T-helper 17 cell (primary cell): ENCODE measurements at regions not wholly inside any gene's neighbourhood (a gene's known extent, or its start where the extent isn't known, plus 50 kb on each side); places are given as distances from the start of the nearest gene placed in this dataset.

Experiments
- ATAC-seq: fragments of 150-1000 bp; cut with Tn5 transposase; 2 replicates; pipeline ENCODE4 v1.10.0; 2021; ENCODE audit warnings: mild to moderate bottlenecking, moderate library complexity
- DNase-seq, 3 donors: peaks; one replicate each; pipeline versions ENCODE4 v3.0.0 to v3.0.0-alpha.2; 2020 to 2021
- H3K9me3 ChIP-seq: one replicate; pipeline ENCODE4 v1.7.0; 2013; ENCODE audit warnings: low read length, mild to moderate bottlenecking; ENCODE audit not compliant: control insufficient read depth, poor library complexity, severe bottlenecking
- H3K27ac Mint-ChIP-seq: one replicate; pipeline ENCODE4 v1.8.0; 2022; ENCODE audit warnings: mild to moderate bottlenecking, moderate library complexity, mixed read lengths
- H3K27me3 Mint-ChIP-seq: one replicate; pipeline ENCODE4 v1.8.0; 2022; ENCODE audit warnings: mixed read lengths
- H3K36me3 Mint-ChIP-seq: one replicate; pipeline ENCODE4 v1.8.0; 2022; ENCODE audit warnings: low read depth, mixed read lengths
- H3K4me1 Mint-ChIP-seq: one replicate; pipeline ENCODE4 v1.8.0; 2022; ENCODE audit warnings: mild to moderate bottlenecking, mixed read lengths
- H3K4me3 Mint-ChIP-seq: one replicate; pipeline ENCODE4 v1.8.0; 2022; ENCODE audit warnings: mild to moderate bottlenecking, moderate library complexity, mixed read lengths

DNA sequence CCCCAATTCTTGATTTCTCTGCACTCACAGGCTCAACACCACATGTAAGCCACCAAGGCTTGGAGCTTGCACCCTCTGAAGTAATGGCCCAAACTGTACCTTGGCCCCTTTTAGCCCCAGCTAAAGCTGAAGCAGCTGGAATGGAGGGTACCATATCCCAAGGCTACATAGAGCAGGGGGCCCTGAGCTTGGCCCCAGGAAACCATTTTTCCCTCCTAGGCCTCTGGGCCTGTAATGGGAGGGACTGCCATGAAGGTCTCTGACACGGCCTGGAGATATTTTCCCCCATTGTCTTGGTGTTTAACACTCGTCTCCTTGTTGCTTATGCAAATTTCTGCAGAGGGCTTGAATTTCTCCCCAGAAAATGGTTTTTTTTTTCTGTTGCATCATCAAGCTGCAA, 69.7 kb downstream of the SKA1 start:
- Mint-ChIP-seq H3K4me3 (no peak overlapping the region), H3K4me1 (no peaks in the 10 kb centered on the region), H3K27me3 (peaks cover 22% of the 10 kb centered on the region), H3K27ac (no peak overlapping the region), H3K36me3 (peaks cover 3% of the 10 kb centered on the region)
- ATAC-seq (no peak), DNase-seq (no peak)
- H3K9me3 ChIP-seq, result no peaks in the 10 kb centered on the region

DNA sequence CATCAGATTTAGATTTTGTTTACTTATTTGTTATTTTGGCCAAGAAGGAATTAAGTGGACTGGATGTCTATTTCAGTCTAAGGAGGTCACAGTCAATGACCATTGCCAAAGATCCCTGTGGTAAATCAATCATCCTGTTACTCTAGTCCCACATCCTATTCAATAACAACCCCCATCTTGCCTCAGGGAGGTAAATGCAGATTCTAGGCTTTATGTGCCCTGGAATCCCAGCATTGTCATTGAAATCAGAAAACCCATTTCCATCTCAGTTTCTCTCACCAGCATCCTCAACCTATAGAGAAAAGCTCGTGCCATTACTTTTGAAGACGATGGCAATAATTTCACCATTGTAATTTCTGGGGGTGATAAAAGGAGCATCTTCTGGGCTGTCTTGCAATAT, 71.8 kb downstream of the SKA1 start:
- Mint-ChIP-seq H3K27me3 (peaks cover 30% of the 10 kb centered on the region), H3K36me3 (peaks cover 3% of the 10 kb centered on the region), H3K4me1 (no peaks in the 10 kb centered on the region)

DNA sequence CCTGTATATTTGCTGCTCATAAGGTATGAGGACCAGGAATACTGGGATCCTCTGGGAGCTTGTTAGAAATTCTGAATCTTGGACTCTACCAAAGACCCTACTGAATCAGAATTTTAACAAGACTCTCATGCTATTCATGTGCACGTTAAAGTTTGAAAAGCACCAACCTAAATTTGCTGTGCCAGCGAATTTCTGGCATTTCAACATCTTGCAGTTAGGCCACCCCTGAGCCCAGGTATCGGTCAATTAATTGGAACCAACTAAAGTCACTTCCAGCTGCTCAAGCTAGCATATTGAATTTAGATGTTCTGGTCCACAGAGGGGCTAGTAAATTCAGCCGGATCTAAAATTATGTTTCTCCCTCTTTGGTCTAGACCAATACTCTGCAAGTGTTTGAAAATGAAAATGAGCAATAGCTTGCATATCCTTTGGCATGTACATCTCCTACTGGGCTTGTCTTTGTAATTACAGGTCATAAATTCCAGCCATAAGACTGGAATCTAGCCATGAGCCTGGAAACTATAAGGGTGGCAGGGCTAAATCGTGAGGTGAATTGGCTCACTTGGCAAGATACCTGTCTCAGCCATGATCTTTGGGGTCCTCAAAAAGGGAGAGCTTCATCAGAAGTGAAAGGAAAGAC, 72.4 kb downstream of the SKA1 start:
- Mint-ChIP-seq H3K4me3 (no peak overlapping the region), H3K27me3 (peaks cover 32% of the 10 kb centered on the region), H3K4me1 (no peaks in the 10 kb centered on the region), H3K27ac (no peak overlapping the region), H3K36me3 (peaks cover 3% of the 10 kb centered on the region)
- no peak for ATAC-seq
- DNase-seq, result no peak
- no peaks in the 10 kb centered on the region for H3K9me3 ChIP-seq

More for the DNA sequence above, 71.8 kb downstream of the SKA1 start:
- DNase-seq (no peak), ATAC-seq (no peak)
- Mint-ChIP-seq H3K4me3 (no peak overlapping the region), H3K27ac (no peak overlapping the region)
- H3K9me3 ChIP-seq, result no peaks in the 10 kb centered on the region

DNA sequence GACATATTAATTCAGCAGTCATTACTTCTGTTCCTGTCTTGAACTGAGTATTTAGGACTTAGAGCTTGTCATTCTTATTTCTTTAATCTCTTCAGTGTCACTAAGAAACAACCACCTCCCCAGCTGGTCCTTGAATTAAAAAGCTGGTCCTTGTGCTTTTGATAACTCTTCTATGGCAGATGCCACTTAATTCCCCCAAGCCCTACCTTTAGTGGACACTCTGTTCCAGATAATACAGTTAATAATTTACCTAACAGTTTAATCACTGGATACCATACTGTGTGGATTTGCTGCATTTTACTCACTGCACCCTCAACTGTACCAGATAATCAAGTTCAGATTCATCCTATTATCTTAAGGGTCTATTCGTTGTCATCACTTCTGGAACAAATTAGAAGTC, 73.1 kb downstream of the SKA1 start:
- DNase-seq, result no peak
- H3K27me3 Mint-ChIP-seq, result peaks cover 35% of the 10 kb centered on the region
- H3K36me3 Mint-ChIP-seq, result no peaks in the 10 kb centered on the region
- H3K4me3 Mint-ChIP-seq, result no peak overlapping the region
- H3K27ac Mint-ChIP-seq, result no peak overlapping the region
- H3K4me1 Mint-ChIP-seq, result no peaks in the 10 kb centered on the region
- no peak for ATAC-seq
- no peaks in the 10 kb centered on the region for H3K9me3 ChIP-seq

DNA sequence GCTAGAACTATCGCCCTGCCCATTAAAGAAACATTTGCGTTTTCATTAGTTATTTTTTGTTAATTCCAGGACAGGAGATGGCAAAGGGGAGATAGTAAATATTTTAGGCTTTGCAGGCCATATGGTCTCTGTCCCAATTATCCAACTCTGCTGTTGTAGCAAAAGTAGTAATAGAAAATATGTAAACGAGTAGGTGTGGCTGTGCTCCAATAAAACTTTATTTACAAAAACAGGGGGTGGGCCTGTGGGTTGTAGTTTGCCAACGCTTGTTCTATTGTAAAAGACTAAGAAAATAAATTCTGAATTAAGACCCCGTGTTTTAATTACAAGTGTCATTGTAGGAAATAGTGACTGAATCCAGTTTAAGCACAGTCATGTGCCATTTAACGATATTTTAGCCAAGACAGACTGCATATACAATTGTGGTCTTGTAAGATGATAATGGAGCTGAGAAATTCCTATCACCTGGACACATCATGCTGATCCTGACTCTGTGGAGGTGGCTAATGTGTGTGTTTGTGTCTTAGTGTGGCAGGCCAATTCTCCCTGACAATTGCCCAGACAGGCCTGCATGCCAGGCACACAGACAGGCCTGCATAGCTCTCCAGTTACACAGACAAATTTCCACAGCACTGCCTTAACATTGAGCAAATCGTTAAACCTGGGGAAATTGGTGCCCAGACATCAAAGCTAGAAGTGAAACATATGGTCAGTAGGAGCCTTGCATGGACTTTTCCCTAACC, 76.4 kb downstream of the SKA1 start:
- H3K4me3 Mint-ChIP-seq, result no peak overlapping the region
- H3K4me1 Mint-ChIP-seq, result no peaks in the 10 kb centered on the region
- H3K27ac Mint-ChIP-seq, result no peak overlapping the region
- ATAC-seq (no peak), DNase-seq (no peak)
- H3K9me3 ChIP-seq, result no peaks in the 10 kb centered on the region
- peaks cover 64% of the 10 kb centered on the region for H3K27me3 Mint-ChIP-seq
- H3K36me3 Mint-ChIP-seq, result no peaks in the 10 kb centered on the region

DNA sequence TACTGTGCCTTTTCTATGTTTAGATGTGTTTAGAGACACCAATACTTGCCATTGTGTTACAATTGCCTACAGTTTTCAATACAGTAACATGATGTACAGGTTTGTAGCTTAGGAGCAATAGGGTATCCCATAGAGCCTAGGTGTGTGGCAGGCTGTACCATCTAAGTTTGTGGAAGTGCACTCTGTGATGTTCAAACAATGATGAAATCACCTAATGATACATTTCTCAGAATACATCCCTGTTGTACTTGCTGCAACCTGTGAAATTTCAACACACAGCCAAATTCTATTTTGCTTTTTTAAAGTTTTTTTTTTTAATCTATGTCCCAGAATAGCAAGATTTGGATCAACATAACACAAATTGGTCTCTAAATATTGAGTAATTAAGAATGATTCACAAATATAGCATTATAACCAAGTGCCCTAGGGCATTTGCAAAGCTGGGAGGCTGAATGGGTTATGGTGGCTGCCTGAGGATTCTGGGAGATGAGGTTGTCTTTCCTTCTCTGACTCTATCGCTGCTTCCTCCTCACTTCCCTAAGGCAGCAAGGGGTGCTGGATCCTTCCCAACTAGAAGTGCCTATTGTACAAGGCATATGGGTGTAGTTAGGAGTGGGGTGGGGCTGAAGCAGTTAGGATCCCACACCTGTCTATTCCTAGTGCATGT, 78.3 kb downstream of the SKA1 start:
- no peak overlapping the region for H3K27ac Mint-ChIP-seq
- DNase-seq (no peak), ATAC-seq (no peak)
- H3K36me3 Mint-ChIP-seq, result no peaks in the 10 kb centered on the region
- no peak overlapping the region for H3K4me3 Mint-ChIP-seq
- peaks cover 61% of the 10 kb centered on the region for H3K27me3 Mint-ChIP-seq
- no peaks in the 10 kb centered on the region for H3K9me3 ChIP-seq
- no peaks in the 10 kb centered on the region for H3K4me1 Mint-ChIP-seq

DNA sequence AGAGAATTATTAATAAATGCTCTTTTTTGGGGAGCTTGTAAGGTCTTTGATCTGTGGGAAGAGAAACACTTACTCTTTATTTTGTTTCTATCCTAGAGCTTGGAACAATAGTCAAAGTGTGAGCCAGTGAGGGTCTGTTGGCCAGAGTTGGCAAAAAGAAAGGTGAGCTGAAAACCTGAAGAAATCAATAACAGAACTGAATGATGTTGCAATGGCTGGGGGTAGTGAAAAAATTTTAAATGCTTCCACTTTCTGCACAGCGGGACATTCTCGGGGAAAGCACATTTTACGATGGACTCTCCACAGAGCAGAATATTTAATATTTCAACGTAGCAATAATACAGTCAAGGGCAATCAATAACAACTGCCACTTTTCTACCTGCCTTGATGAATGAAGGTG, 78.9 kb downstream of the SKA1 start:
- Mint-ChIP-seq H3K4me3 (no peak overlapping the region), H3K36me3 (no peaks in the 10 kb centered on the region), H3K27me3 (peaks cover 56% of the 10 kb centered on the region), H3K4me1 (no peaks in the 10 kb centered on the region), H3K27ac (no peak overlapping the region)
- no peak for ATAC-seq
- H3K9me3 ChIP-seq, result no peaks in the 10 kb centered on the region
- no peak for DNase-seq

DNA sequence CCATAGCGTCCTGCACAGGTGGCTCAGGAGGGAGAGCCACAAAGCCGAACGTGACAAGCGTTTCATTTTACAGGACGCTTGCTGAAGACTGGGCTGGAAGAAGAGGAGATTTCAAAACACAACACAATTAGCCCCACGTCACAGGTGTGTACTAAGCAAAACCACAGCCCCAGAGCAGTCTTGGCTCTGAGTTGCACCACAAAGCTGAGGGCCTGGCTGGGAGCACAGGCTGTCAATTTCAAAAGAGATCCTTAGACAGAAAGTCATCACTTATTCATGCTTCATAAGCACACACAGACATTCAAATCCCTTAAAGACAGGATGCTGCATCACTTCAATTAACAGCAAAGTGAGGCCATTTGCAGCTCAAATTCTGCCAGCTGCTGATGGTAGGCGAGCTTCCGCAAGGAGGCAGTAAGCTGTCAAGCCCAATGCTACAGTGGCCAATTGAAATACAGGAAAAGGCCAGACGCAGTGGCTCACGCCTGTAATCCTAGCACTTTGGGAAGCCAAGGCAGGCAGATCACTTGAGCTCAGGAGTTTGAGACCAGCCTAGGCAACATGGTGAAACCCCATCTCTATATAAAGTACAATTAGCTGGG, 79.6 kb downstream of the SKA1 start:
- ATAC-seq (no peak), DNase-seq (no peak)
- Mint-ChIP-seq H3K27ac (no peak overlapping the region), H3K36me3 (no peaks in the 10 kb centered on the region), H3K27me3 (peaks cover 49% of the 10 kb centered on the region), H3K4me3 (no peak overlapping the region), H3K4me1 (no peaks in the 10 kb centered on the region)
- H3K9me3 ChIP-seq, result no peaks in the 10 kb centered on the region

DNA sequence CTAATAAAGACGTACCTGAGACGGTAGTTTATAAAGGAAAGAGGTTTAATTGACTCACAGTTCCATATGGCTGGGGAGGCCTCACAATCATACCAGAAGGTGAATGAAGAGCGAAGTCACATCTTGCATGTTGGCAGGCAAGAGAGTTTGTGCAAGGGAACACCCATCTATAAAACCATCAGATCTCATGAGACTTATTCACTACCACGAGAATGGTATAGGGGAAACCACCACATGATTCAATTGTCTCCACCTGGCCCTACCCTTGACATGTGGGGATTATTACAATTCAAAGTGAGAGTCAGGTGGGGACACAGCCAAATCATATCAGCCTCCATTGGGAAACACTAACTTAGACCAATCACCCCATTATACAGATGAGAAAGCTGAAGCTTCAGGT, 81.4 kb downstream of the SKA1 start:
- no peaks in the 10 kb centered on the region for H3K9me3 ChIP-seq
- Mint-ChIP-seq H3K27ac (no peak overlapping the region), H3K27me3 (peaks cover 44% of the 10 kb centered on the region), H3K4me1 (no peaks in the 10 kb centered on the region), H3K4me3 (no peak overlapping the region), H3K36me3 (no peaks in the 10 kb centered on the region)
- no peak for ATAC-seq
- DNase-seq, result no peak

DNA sequence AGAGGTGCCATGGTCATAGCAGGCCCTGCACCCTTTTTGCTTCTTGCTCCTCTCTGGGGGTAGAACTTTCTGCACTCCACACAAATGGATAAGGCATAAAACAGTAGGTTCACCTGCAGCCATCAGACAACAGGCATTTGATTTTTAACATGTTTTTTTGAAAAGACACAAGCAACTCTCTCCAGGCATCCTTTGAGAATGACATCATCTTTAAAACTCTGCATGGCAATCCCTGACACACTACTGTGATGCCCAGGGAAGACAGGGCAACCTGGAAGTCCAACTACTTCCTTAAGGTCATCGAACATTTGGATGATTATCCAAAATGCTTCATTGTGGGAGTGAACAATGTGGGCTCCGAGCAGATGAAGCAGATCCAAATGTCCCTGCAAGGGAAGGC, 82.8 kb downstream of the SKA1 start:
- no peaks in the 10 kb centered on the region for H3K9me3 ChIP-seq
- peaks cover 39% of the 10 kb centered on the region for H3K27me3 Mint-ChIP-seq
- no peaks in the 10 kb centered on the region for H3K4me1 Mint-ChIP-seq
- H3K4me3 Mint-ChIP-seq, result no peak overlapping the region
- H3K27ac Mint-ChIP-seq, result no peak overlapping the region
- ATAC-seq (no peak), DNase-seq (no peak)
- H3K36me3 Mint-ChIP-seq, result no peaks in the 10 kb centered on the region

DNA sequence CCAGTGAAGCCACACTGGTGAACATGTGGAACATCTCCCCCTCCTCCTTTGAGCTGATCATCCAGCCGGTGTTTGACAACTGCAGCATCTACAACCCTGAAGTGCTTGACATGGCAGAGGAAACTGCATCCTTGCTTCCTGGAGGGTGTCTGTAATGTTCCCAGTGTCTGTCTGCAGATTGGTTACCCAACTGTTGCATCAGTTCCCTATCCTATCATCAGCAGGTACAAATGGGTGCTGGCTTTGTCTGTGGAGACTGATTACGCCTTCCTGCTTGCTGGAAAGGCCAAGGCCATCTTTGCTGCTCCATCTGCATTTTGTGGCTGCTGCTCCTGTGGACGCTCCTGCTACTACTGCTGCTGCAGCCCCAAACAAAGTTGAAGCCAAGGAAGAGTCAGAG, 83.5 kb downstream of the SKA1 start:
- Mint-ChIP-seq H3K27ac (no peak overlapping the region), H3K4me3 (no peak overlapping the region), H3K36me3 (no peaks in the 10 kb centered on the region), H3K4me1 (no peaks in the 10 kb centered on the region), H3K27me3 (peaks cover 34% of the 10 kb centered on the region)
- no peaks in the 10 kb centered on the region for H3K9me3 ChIP-seq
- DNase-seq, result no peak
- ATAC-seq, result no peak

DNA sequence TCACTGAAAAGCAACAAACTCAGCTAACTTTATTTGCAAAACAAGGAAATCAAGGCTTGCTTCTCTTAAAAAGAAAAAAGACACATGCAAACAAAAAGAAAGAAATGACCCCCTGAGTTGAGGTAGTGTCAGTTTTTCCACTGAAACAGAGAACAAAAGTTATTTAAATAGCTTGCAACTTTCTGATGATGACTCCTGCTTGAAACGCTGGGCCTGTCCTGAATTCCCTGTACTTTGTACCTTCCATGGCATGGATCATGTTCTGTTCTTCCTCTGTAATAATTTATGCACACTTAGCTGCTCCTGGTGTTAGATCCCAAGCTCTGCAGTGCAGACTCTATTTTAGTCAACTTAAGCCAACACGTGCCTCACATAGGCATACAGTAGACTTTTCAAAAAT, 84.0 kb downstream of the SKA1 start:
- Mint-ChIP-seq H3K27ac (no peak overlapping the region), H3K27me3 (peaks cover 30% of the 10 kb centered on the region), H3K36me3 (no peaks in the 10 kb centered on the region), H3K4me3 (no peak overlapping the region), H3K4me1 (no peaks in the 10 kb centered on the region)
- ATAC-seq, result no peak
- DNase-seq, result no peak
- no peaks in the 10 kb centered on the region for H3K9me3 ChIP-seq

DNA sequence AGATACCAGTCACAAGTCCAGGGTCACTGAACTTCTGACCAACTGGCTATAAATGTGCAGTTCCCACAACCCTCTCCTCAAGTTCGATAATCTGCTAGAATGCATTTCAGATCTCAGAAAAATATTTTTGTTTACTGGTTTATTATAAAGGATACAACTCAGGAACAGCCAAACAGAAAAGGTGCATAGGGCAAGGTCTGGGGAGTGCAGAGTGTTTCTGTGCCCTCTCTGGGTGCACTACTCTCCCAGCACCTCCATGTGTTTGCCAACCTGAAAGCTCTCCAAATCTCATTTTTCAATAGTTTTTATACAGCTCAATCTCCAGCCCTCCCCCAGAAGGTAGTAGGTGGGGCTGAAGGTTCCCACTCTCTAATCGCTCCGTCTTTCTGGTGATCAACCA, 85.2 kb downstream of the SKA1 start:
- no peaks in the 10 kb centered on the region for H3K36me3 Mint-ChIP-seq
- H3K4me1 Mint-ChIP-seq, result no peaks in the 10 kb centered on the region
- no peaks in the 10 kb centered on the region for H3K9me3 ChIP-seq
- no peak for ATAC-seq
- DNase-seq, result no peak
- peaks cover 18% of the 10 kb centered on the region for H3K27me3 Mint-ChIP-seq
- H3K27ac Mint-ChIP-seq, result no peak overlapping the region
- no peak overlapping the region for H3K4me3 Mint-ChIP-seq
